ENCODE measurements at regions not wholly inside any gene's neighbourhood (a gene's known extent, or its start where the extent isn't known, plus 50 kb on each side); places are given as distances from the start of the nearest gene placed in this dataset.

- H3K9me3 ChIP-seq (ENCODE audit: low read depth, low read length, poor library complexity, severe bottlenecking): no peaks in the 10 kb centered on the region
- DNase-seq (ENCODE audit: low spot score): no peak
- POLR2A ChIA-PET (ENCODE audit: low non-redundant PET): no interaction called here
- BruUV-seq (replicated peaks): no TSS peak
- no peaks in the 10 kb centered on the region for H3K27me3 ChIP-seq (replicated peaks; ENCODE audit: insufficient read depth, low read depth, low read length, poor library complexity)
- H3K4me1 ChIP-seq (ENCODE audit: insufficient read depth, low read length, poor library complexity, severe bottlenecking): no peaks in the 10 kb centered on the region
- no peak for TF ChIP-seq EZH2 (IDR thresholded peaks at IDR 0.05; ENCODE audit: borderline replicate concordance, low read depth, low read length, poor library complexity, severe bottlenecking)
- H3K36me3 ChIP-seq (ENCODE audit: insufficient read depth, low read length, poor library complexity, severe bottlenecking): no peaks in the 10 kb centered on the region
- CTCF ChIA-PET: no interaction called here
- H3K27ac ChIP-seq (ENCODE audit: low read depth, low read length, poor library complexity, severe bottlenecking): no peak overlapping the region
- intact Hi-C loops (cut with micrococcal nuclease; ENCODE audit: unreplicated experiment): no loop called here
- no peak overlapping the region for H3K4me3 ChIP-seq (ENCODE audit: low read depth, low read length, poor library complexity, severe bottlenecking)
Observed at GRCh38 chr11:91397134-91397468, 827.5 kb upstream of the FAT3 start.

GRCh38 chr11:91396236-91397133, 828.1 kb upstream of the FAT3 start:
- CTCF ChIA-PET: no interaction called here
- H3K9me3 ChIP-seq (ENCODE audit: low read depth, low read length, poor library complexity, severe bottlenecking): no peaks in the 10 kb centered on the region
- no TSS peak for BruUV-seq (replicated peaks)
- intact Hi-C loops (cut with micrococcal nuclease; ENCODE audit: unreplicated experiment): no loop called here
- DNase-seq (ENCODE audit: low spot score): no peak
- no peaks in the 10 kb centered on the region for H3K4me1 ChIP-seq (ENCODE audit: insufficient read depth, low read length, poor library complexity, severe bottlenecking)
- POLR2A ChIA-PET (ENCODE audit: low non-redundant PET): no interaction called here
- no peak overlapping the region for H3K4me3 ChIP-seq (ENCODE audit: low read depth, low read length, poor library complexity, severe bottlenecking)
- no peaks in the 10 kb centered on the region for H3K27me3 ChIP-seq (replicated peaks; ENCODE audit: insufficient read depth, low read depth, low read length, poor library complexity)
- TF ChIP-seq EZH2 (IDR thresholded peaks at IDR 0.05; ENCODE audit: borderline replicate concordance, low read depth, low read length, poor library complexity, severe bottlenecking): no peak
- TF ChIP-seq, protein P1, sequence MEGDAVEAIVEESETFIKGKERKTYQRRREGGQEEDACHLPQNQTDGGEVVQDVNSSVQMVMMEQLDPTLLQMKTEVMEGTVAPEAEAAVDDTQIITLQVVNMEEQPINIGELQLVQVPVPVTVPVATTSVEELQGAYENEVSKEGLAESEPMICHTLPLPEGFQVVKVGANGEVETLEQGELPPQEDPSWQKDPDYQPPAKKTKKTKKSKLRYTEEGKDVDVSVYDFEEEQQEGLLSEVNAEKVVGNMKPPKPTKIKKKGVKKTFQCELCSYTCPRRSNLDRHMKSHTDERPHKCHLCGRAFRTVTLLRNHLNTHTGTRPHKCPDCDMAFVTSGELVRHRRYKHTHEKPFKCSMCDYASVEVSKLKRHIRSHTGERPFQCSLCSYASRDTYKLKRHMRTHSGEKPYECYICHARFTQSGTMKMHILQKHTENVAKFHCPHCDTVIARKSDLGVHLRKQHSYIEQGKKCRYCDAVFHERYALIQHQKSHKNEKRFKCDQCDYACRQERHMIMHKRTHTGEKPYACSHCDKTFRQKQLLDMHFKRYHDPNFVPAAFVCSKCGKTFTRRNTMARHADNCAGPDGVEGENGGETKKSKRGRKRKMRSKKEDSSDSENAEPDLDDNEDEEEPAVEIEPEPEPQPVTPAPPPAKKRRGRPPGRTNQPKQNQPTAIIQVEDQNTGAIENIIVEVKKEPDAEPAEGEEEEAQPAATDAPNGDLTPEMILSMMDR (conservative IDR thresholded peaks at IDR 0.05; ENCODE audit: low read depth, low read length): no peak
- no peaks in the 10 kb centered on the region for H3K36me3 ChIP-seq (ENCODE audit: insufficient read depth, low read length, poor library complexity, severe bottlenecking)
- no peak overlapping the region for H3K27ac ChIP-seq (ENCODE audit: low read depth, low read length, poor library complexity, severe bottlenecking)

DNA sequence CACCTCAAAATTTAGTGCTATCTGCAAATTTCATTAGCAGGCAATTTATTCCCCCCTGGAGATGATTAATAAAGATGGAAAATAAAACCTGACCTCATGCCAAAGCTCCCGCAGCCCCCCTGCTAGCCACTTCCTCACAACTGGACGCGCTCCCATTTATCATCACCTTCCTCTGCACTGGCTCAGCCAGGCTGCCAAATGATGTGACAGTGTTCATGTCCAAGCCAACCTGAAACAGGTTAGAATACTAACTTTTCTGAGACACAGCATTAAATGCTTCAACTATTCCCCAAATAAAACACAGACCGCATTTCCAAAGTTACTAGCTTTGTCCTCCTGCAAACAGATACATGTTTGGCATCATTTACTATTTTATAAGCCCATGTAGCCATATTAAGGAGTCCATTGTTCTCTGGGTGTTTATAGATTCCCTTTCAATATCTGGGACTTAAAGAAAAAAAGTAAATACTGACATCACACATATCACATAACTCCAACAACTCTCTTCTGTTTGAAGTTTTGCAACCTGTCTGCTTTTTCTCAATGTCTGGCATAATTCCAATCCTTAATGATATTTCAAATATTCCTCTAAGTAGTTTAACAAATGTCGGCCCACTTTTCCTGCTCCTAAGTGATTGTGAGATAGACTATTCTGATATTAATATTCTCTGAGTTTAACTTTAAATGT, 829.7 kb upstream of the FAT3 start:
- TF ChIP-seq, protein P1 (conservative IDR thresholded peaks at IDR 0.05; ENCODE audit: low read depth, low read length): no peak
- CTCF ChIA-PET: no interaction called here
- peak; percentile 10 for DNase-seq (ENCODE audit: low spot score)
- no peaks in the 10 kb centered on the region for H3K4me1 ChIP-seq (ENCODE audit: insufficient read depth, low read length, poor library complexity, severe bottlenecking)
- H3K9me3 ChIP-seq (ENCODE audit: low read depth, low read length, poor library complexity, severe bottlenecking): no peaks in the 10 kb centered on the region
- POLR2A ChIA-PET (ENCODE audit: low non-redundant PET): no interaction called here
- H3K36me3 ChIP-seq (ENCODE audit: insufficient read depth, low read length, poor library complexity, severe bottlenecking): no peaks in the 10 kb centered on the region
- intact Hi-C loops (cut with micrococcal nuclease; ENCODE audit: unreplicated experiment): no loop called here
- no peaks in the 10 kb centered on the region for H3K27me3 ChIP-seq (replicated peaks; ENCODE audit: insufficient read depth, low read depth, low read length, poor library complexity)
- BruUV-seq (replicated peaks): no TSS peak
- H3K4me3 ChIP-seq (ENCODE audit: low read depth, low read length, poor library complexity, severe bottlenecking): no peak overlapping the region
- H3K27ac ChIP-seq (ENCODE audit: low read depth, low read length, poor library complexity, severe bottlenecking): no peak overlapping the region
